ENCODE measurements at regions not wholly inside any gene's neighbourhood (a gene's known extent, or its start where the extent isn't known, plus 50 kb on each side); places are given as distances from the start of the nearest gene placed in this dataset.

DNA sequence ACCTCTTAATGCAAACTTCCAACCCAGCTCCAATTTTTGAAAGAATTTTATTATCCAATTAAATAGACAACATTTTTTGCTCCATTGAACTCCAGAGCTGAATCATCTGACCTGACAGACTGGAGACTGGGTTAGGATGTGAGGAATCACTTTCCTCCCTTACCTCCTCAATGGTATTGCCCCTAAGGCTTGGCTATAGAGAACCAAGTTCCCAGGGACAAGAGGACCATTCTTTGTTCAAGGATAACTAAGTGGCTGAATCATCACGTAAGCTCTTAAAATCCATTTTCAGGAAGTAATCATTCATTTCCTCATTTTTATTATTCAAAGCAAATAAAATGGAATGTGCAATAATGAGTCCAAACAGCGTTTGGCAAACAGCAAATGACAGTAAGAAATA, 335.1 kb downstream of the GATA3 start:
- Histone ChIP-seq H3K79me2 (ENCODE audit: low read depth) (no peaks in the 10 kb centered on the region), H3K27me3 (ENCODE audit: insufficient read depth, low read depth) (no peaks in the 10 kb centered on the region), H3K4me3 (no peak overlapping the region), H2AFZ (no peak overlapping the region), H3K27ac (peak overlapping the region; percentile 96), H4K20me1 (ENCODE audit: insufficient read depth) (no peaks in the 10 kb centered on the region), H3F3A (ENCODE audit: insufficient read depth, low read depth) (peaks cover 16% of the 10 kb centered on the region; the same call in 1 of the 2 replicates), H3K36me3 (ENCODE audit: low read depth) (no peaks in the 10 kb centered on the region), H3K9me2 (ENCODE audit: insufficient read depth) (no peaks in the 10 kb centered on the region), H3K4me2 (peak overlapping the region; percentile 52), H3K9me3 (ENCODE audit: insufficient read depth, low read depth) (no peaks in the 10 kb centered on the region), H3K4me1 (replicated peaks; ENCODE audit: insufficient read depth) (peaks cover 41% of the 10 kb centered on the region)
- TF ChIP-seq, protein P1, sequence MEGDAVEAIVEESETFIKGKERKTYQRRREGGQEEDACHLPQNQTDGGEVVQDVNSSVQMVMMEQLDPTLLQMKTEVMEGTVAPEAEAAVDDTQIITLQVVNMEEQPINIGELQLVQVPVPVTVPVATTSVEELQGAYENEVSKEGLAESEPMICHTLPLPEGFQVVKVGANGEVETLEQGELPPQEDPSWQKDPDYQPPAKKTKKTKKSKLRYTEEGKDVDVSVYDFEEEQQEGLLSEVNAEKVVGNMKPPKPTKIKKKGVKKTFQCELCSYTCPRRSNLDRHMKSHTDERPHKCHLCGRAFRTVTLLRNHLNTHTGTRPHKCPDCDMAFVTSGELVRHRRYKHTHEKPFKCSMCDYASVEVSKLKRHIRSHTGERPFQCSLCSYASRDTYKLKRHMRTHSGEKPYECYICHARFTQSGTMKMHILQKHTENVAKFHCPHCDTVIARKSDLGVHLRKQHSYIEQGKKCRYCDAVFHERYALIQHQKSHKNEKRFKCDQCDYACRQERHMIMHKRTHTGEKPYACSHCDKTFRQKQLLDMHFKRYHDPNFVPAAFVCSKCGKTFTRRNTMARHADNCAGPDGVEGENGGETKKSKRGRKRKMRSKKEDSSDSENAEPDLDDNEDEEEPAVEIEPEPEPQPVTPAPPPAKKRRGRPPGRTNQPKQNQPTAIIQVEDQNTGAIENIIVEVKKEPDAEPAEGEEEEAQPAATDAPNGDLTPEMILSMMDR (conservative IDR thresholded peaks at IDR 0.05): no peak
- TF ChIP-seq EZH2 (IDR thresholded peaks at IDR 0.05; ENCODE audit: low read depth): no peak
- POLR2A ChIA-PET (ENCODE audit: unreplicated experiment): no interaction called here
- CTCF ChIA-PET: interaction anchor here (0.6 kb wide), 1 partner anchor 239 kb away, joined by 3 read pairs; no protein-coding TSS in a partner anchor
- intact Hi-C loops (cut with micrococcal nuclease; ENCODE audit: unreplicated experiment): no loop called here
- peak; percentile 20 to 98 for DNase-seq
- BruUV-seq (replicated peaks): no TSS peak

DNA sequence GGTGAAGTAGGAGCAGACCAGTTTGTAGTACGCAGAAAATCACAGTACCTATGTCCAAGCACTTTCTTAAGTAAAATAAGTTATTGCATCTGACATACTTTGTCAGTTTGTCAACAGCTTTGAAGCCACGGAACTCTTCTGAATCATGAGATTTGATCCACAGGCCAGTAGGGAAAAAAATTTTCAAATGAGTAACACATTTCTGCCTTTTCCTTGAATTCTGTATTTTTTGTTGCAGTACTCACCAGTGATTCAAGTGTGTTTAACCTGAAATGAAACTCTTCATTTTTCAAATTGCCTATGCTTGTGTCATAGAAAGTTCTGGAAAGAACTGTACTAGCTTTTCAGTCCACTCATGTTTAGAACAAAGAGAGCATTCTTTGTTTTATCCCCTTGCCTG, 337.7 kb downstream of the GATA3 start:
- TF ChIP-seq EZH2 (IDR thresholded peaks at IDR 0.05; ENCODE audit: low read depth): no peak
- TF ChIP-seq, protein P1 (conservative IDR thresholded peaks at IDR 0.05): no peak
- no TSS peak for BruUV-seq (replicated peaks)
- POLR2A ChIA-PET (ENCODE audit: unreplicated experiment): no interaction called here

DNA sequence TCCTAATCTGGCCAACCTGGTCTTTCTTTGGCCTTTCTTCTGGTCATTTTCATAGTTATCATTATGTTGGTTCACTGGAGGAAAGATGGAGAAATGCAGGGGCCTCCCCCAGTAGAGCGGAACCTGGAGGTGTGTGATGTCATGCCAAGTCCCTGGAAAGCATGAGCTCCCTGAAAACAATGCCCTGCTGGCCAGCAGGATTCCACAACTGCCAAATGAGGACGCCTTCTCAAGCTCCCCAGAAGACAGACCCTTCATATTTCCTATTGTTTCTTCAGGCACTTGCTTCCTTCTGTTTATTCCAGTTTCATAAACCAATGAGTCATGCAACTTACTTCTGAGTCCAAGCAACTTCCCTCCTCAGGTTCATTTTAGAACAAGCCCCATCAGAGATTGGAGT, 339.0 kb downstream of the GATA3 start:
- ChIA-PET POLR2A (ENCODE audit: unreplicated experiment) (no interaction called here), CTCF (no interaction called here)
- peak in 1 of 2 experiments; percentile 16 for DNase-seq
- Histone ChIP-seq H3K9me2 (ENCODE audit: insufficient read depth) (no peaks in the 10 kb centered on the region), H3K79me2 (ENCODE audit: low read depth) (no peaks in the 10 kb centered on the region), H3K27me3 (ENCODE audit: insufficient read depth, low read depth) (no peaks in the 10 kb centered on the region), H3K9me3 (ENCODE audit: insufficient read depth, low read depth) (no peaks in the 10 kb centered on the region), H3F3A (ENCODE audit: insufficient read depth, low read depth) (peaks cover 16% of the 10 kb centered on the region; the same call in 1 of the 2 replicates), H2AFZ (no peak overlapping the region), H3K4me3 (no peak overlapping the region), H3K36me3 (ENCODE audit: low read depth) (no peaks in the 10 kb centered on the region), H4K20me1 (ENCODE audit: insufficient read depth) (no peaks in the 10 kb centered on the region), H3K27ac (no peak overlapping the region), H3K4me2 (no peak overlapping the region), H3K4me1 (replicated peaks; ENCODE audit: insufficient read depth) (peaks cover 35% of the 10 kb centered on the region)
- no TSS peak for BruUV-seq (replicated peaks)
- no peak for TF ChIP-seq EZH2 (IDR thresholded peaks at IDR 0.05; ENCODE audit: low read depth)
- TF ChIP-seq, protein P1 (conservative IDR thresholded peaks at IDR 0.05): no peak
- intact Hi-C loops (cut with micrococcal nuclease; ENCODE audit: unreplicated experiment): no loop called here

More for the DNA sequence above, 337.7 kb downstream of the GATA3 start:
- H3K4me1 ChIP-seq (replicated peaks; ENCODE audit: insufficient read depth): peaks cover 41% of the 10 kb centered on the region
- DNase-seq: peak in 1 of 2 experiments; percentile 50
- no peaks in the 10 kb centered on the region for H3K27me3 ChIP-seq (ENCODE audit: insufficient read depth, low read depth)
- H3K4me2 ChIP-seq: no peak overlapping the region
- peaks cover 16% of the 10 kb centered on the region; the same call in 1 of the 2 replicates for H3F3A ChIP-seq (ENCODE audit: insufficient read depth, low read depth)
- H3K4me3 ChIP-seq: no peak overlapping the region
- H2AFZ ChIP-seq: no peak overlapping the region
- no peaks in the 10 kb centered on the region for H3K36me3 ChIP-seq (ENCODE audit: low read depth)
- no peaks in the 10 kb centered on the region for H4K20me1 ChIP-seq (ENCODE audit: insufficient read depth)
- no peaks in the 10 kb centered on the region for H3K79me2 ChIP-seq (ENCODE audit: low read depth)
- no peaks in the 10 kb centered on the region for H3K9me2 ChIP-seq (ENCODE audit: insufficient read depth)
- intact Hi-C loops (cut with micrococcal nuclease; ENCODE audit: unreplicated experiment): no loop called here
- H3K9me3 ChIP-seq (ENCODE audit: insufficient read depth, low read depth): no peaks in the 10 kb centered on the region
- CTCF ChIA-PET: no interaction called here
- H3K27ac ChIP-seq: peak overlapping the region; percentile 53
